NCI-H2107 treated with DMSO at 0.1 percent for 48 hours (cell line): ENCODE measurements at regions not wholly inside any gene's neighbourhood (a gene's known extent, or its start where the extent isn't known, plus 50 kb on each side); places are given as distances from the start of the nearest gene placed in this dataset.

Experiments used
- DNase-seq: peaks from one replicate; lab custom pipeline; 2025; ENCODE audit not compliant: unreplicated experiment; lab: John Stamatoyannopoulos, UW

GRCh38 chrX:149275836-149276235 is 229.3 kb downstream of the IDS start:
- DNase-seq, result no peak

GRCh38 chrX:149274516-149275105 is 230.5 kb downstream of the IDS start:
- DNase-seq, result no peak

GRCh38 chrX:149272690-149273463 is 232.2 kb downstream of the IDS start:
- DNase-seq, result no peak

- DNase-seq, result no peak
Measured at GRCh38 chrX:149267878-149268813, 237.0 kb downstream of the IDS start.

DNA sequence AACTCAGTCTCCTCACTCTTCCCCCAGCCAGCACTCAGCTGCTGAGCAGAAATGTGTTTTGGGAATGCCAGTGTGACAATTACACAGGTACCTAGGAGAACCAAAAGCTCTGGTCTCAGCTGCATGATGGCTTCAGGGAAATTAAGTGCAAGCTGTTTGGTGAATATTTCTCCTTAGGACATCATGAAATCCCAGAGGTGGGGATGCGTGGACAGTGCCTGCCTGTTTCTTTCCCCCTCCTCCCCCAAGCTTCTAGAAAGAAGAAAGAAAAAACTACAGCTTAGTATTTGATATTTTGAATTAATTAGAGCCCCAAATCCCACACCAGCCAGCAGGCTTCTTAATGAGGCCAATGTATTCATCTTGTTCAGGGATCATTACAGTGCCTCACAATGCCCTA is 243.0 kb downstream of the IDS start:
- no peak for DNase-seq

GRCh38 chrX:149259241-149259640 is 245.9 kb downstream of the IDS start:
- no peak for DNase-seq

DNA sequence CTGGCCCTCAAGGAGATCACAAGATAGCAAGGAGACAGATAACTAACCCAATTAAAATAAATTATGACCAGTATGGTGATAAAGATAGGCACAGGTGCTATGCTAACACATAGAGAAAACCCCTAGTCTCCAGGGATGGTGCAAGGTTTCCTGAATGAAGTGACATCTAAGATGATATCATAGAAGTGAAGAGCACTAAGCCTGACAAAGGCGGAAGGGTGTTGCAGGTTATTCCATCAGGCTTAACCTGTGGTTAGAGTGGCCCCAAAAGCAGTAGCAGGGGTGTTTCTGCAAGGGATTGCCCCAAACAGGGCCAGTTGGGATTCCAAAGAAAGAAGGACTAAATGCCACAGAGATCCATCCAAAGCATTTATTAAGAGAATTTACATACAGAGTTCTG is 249.2 kb downstream of the IDS start:
- DNase-seq, result no peak

DNA sequence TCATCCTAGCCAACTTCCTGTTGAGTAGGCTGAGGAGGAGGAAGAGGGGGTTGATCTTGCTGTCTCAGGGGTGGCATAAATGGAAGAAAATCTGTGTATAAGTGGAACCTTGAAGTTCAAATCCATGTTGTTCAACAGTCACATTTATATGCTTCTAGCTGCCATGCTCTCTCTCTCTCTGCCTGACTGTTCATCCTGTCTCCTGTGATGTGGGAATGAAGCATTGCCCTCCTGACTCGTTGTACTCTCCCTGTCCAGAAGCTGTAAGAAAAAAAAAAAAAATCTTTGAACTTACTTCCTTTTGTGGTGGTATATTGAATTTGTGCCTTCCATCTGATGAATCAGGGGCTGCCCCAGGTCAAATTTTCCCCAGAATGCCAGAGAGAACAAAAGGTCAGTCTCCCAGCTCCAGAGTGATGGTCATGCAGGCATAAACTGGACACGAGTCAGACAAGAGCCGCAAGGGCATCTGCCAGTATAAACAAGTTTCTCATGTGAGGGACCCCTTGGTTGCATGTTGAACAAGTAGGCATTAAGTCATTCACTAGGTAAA is 257.0 kb downstream of the IDS start:
- no peak for DNase-seq

DNA sequence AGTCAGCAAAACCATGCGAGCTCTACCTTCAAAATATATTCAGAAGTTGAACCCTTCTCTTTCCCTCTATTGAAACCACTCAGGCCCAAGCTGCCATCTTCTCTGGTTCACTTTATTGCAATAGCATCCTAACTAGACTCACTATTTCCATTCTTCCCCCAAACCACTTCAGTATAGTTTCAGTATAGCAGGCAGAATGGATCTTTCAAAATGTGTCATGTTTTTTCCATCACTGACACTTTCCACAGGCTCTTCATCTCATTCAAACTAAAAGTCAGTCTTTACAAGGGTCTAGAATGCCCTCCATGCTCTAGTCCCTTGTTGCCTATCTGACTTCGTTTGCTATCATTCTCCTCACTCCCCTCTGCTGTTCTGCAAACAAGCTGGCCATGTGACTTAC is 274.4 kb downstream of the IDS start:
- DNase-seq, result no peak

DNA sequence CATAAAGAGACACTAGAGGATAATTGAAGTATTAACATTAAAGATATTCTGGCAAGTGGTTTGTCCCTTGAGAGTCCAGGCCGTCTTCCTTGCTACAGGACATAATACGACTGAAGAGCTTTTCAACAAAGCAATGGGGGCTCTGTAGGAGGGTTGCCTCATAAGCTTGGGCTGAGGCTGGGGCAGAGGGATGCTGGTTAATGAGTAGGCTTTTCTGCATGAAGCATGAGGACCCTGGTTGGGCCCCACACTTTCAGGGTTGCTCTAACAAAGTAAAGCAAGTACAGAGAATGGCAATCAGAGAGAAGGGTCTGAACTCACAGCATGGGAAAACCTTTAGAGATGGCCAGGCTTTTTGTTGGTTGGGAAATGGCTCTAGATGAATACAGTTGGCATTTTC is 281.3 kb downstream of the IDS start:
- no peak for DNase-seq

GRCh38 chrX:149222040-149222439 is 283.1 kb downstream of the IDS start:
- no peak for DNase-seq

DNA sequence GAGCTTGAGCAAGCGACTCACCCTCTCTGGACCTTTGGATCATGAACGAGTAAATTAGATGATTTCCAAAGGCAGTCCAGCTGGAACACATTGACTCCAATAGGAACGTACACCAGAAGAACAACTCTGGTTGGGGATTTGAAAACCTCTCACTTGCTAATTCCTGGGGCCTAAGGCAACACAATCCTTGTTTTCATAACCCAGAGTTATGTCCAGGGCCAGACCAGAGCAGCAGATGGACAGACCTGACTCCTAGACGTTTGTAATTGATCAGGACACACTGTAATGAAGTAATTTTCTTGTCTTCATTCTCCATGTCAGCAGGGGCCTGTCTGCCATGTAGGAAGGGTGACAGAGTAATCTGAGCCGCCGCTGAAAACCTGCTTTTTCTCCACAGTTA is 283.9 kb downstream of the IDS start:
- DNase-seq, result no peak

DNA sequence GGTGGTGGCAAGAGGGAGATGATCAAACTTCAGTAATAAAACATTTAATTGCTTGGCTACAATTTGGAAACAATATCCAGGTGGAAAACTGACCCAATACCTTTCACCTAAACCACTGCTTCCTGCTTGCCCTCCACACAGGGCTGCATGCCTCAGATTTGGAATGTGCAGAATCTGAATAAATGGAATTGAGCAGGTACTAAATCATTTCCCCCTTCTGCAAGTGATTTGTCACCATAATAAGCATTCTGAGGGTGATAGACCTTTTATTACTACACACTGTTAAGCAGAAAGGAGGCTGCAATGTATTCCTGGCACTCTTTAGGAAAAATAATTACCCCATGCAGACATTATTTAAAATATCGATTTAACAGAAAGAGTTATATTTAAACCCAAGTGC is 291.8 kb downstream of the IDS start:
- DNase-seq, result no peak

GRCh38 chrX:149208307-149208706 is 296.8 kb downstream of the IDS start:
- DNase-seq, result no peak

GRCh38 chrX:149207518-149207917 is 297.6 kb downstream of the IDS start:
- DNase-seq, result no peak

DNA sequence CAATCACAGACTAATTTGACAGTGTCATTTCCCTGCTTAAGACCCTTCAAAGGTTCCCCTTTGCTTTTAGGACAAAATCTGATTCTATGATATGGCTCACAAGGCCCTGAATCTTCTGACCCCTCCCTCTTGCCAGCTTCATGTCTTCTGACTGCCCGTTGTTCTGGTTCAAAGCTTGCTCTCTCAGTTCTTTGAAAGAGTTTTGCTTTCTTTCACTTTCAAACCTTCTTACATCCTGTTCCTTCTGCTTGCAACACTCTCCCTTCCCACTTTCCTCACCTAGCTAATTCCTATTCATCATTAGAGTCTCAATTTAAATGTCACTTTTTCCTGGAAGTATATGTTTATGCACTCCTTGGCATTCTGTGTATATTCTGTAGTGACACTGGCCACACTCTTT is 299.2 kb downstream of the IDS start:
- no peak for DNase-seq

GRCh38 chrX:149205081-149205480 is 300.0 kb downstream of the IDS start:
- DNase-seq, result no peak

DNA sequence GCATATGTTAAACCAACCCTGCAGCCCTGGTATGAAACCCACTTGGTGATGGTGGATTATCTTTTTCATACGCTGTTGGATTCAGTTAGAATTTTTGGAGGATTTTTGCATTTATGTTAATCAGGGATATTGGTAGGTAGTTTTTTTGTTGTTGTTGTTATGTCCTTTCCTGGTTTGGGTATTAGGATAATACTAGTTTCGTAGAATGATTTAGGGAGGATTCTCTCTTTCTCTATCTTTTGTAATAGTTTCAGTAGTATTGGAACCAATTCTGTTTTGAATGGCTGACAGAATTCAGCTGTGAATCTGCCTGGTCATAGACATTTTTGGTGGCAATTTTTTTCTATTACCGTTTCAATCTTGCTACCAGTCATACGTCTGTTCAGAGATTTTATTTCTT is 305.4 kb downstream of the IDS start:
- DNase-seq, result no peak

- no peak for DNase-seq
Measured at GRCh38 chrX:149198980-149199732, 305.9 kb downstream of the IDS start.

DNA sequence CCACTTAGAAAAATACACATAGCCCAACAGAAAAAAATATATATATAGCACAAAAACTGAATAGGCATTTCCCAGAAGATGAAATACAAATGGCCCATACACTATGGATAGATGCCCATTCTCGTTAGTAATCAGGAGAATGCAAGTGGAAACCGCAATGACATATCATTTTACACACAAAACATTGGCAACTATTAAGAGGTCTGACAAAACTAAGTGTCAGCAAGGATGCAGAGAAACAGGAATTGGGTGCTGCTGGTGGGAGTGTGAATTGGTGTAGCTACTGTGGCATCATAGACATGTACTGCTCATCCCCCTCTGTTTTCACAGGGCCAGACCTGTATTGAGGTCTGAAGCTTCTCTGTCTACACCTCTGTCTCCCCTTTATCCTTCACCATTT is 320.0 kb downstream of the IDS start:
- DNase-seq, result no peak
